ENCODE measurements at regions not wholly inside any gene's neighbourhood (a gene's known extent, or its start where the extent isn't known, plus 50 kb on each side); places are given as distances from the start of the nearest gene placed in this dataset.

DNA sequence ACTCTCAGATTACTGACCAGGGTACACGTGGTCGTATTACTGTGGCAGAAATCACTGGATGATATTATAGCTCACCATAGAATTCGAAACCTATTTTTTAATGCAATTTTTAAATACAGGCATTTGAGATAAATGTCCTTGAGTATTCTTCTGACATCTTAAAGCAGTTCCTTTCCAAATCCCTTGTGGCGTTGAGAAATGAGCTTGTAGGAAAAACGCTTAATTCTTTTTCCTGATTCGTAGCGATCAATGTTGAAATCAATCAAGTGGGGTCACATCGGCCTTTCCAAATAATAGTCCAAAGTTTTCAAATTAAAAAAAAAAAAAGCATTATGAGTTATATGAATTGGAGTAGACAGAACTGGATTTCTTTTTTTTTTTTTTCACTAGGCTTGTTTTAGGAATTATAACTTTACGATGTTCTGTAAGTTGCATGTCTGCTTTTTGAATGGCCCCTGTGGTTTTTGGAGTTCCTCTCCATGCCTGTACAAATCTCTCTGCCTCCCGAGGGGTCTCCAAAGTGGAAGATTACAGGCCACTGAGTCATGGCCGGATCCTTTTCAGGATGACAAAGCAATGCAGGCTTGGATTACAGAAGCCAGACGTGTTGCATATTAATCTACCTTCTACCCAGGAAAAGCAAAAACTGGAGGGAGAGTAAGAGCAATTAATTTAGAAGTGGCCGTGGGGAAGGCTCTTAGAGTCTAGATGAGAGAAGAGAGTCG lies 226.1 kb downstream of the SHOX start:
- no peaks in the 10 kb centered on the region for H3K27me3 Mint-ChIP-seq (ENCODE audit: unreplicated experiment)
- DNase-seq, result no peak
- no peaks in the 10 kb centered on the region for H3K9me3 Mint-ChIP-seq (ENCODE audit: unreplicated experiment)
- H3K27ac Mint-ChIP-seq (ENCODE audit: unreplicated experiment), result no peak overlapping the region
- no peak for TF ChIP-seq CTCF (IDR thresholded peaks at IDR 0.05; ENCODE audit: partially characterized antibody, unreplicated experiment)
- H3K36me3 Mint-ChIP-seq (ENCODE audit: unreplicated experiment), result no peaks in the 10 kb centered on the region
- no peaks in the 10 kb centered on the region for H3K4me1 Mint-ChIP-seq (ENCODE audit: low read depth, unreplicated experiment)
- no peak overlapping the region for H3K4me3 Mint-ChIP-seq (ENCODE audit: unreplicated experiment)

- H3K27ac Mint-ChIP-seq (ENCODE audit: unreplicated experiment), result no peak overlapping the region
- H3K27me3 Mint-ChIP-seq (ENCODE audit: unreplicated experiment), result no peaks in the 10 kb centered on the region
- DNase-seq, result no peak
- H3K36me3 Mint-ChIP-seq (ENCODE audit: unreplicated experiment), result no peaks in the 10 kb centered on the region
- no peaks in the 10 kb centered on the region for H3K9me3 Mint-ChIP-seq (ENCODE audit: unreplicated experiment)
- TF ChIP-seq CTCF (IDR thresholded peaks at IDR 0.05; ENCODE audit: partially characterized antibody, unreplicated experiment), result no peak
- H3K4me3 Mint-ChIP-seq (ENCODE audit: unreplicated experiment), result no peak overlapping the region
- peaks cover under 1% of the 10 kb centered on the region for H3K4me1 Mint-ChIP-seq (ENCODE audit: low read depth, unreplicated experiment)
Measured at GRCh38 chrX:853304-853703, 222.7 kb downstream of the SHOX start.

- H3K4me1 Mint-ChIP-seq (ENCODE audit: low read depth, unreplicated experiment), result peaks cover 2% of the 10 kb centered on the region
- no peak for DNase-seq
- TF ChIP-seq CTCF (IDR thresholded peaks at IDR 0.05; ENCODE audit: partially characterized antibody, unreplicated experiment), result no peak
- H3K4me3 Mint-ChIP-seq (ENCODE audit: unreplicated experiment), result no peak overlapping the region
- H3K9me3 Mint-ChIP-seq (ENCODE audit: unreplicated experiment), result peaks cover 2% of the 10 kb centered on the region
- no peaks in the 10 kb centered on the region for H3K36me3 Mint-ChIP-seq (ENCODE audit: unreplicated experiment)
- no peaks in the 10 kb centered on the region for H3K27me3 Mint-ChIP-seq (ENCODE audit: unreplicated experiment)
- no peak overlapping the region for H3K27ac Mint-ChIP-seq (ENCODE audit: unreplicated experiment)
Measured at GRCh38 chrX:850471-850916, 219.9 kb downstream of the SHOX start.

DNA sequence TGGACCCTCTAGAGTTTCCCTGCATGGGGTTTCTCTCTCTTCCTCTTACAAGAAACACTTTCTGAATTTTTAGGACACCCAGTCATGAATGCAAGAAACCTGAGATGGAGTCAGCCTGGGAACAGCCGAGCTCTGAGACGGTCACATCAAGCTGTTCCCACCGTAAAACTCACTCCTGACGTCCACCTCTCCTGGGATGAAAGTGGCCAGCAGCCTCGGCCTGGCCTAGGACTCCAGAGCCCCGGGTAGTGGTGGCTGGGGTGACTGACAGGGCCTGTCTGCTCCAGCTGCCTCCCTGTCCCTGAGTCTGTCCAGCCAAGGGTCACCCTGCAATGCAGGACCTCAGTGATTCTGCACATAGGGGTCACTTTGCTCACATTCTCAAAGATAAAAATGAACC lies 217.8 kb downstream of the SHOX start:
- Mint-ChIP-seq H3K36me3 (ENCODE audit: unreplicated experiment) (no peaks in the 10 kb centered on the region), H3K4me3 (ENCODE audit: unreplicated experiment) (no peak overlapping the region), H3K9me3 (ENCODE audit: unreplicated experiment) (peaks cover 2% of the 10 kb centered on the region), H3K27me3 (ENCODE audit: unreplicated experiment) (no peaks in the 10 kb centered on the region), H3K4me1 (ENCODE audit: low read depth, unreplicated experiment) (peaks cover 2% of the 10 kb centered on the region), H3K27ac (ENCODE audit: unreplicated experiment) (no peak overlapping the region)
- no peak for TF ChIP-seq CTCF (IDR thresholded peaks at IDR 0.05; ENCODE audit: partially characterized antibody, unreplicated experiment)
- DNase-seq, result no peak

GRCh38 chrX:843306-843705 lies 212.7 kb downstream of the SHOX start:
- no peak for DNase-seq
- TF ChIP-seq CTCF (IDR thresholded peaks at IDR 0.05; ENCODE audit: partially characterized antibody, unreplicated experiment), result no peak
- Mint-ChIP-seq H3K4me3 (ENCODE audit: unreplicated experiment) (no peak overlapping the region), H3K4me1 (ENCODE audit: low read depth, unreplicated experiment) (peaks cover 2% of the 10 kb centered on the region), H3K27ac (ENCODE audit: unreplicated experiment) (no peak overlapping the region), H3K36me3 (ENCODE audit: unreplicated experiment) (no peaks in the 10 kb centered on the region), H3K9me3 (ENCODE audit: unreplicated experiment) (peaks cover 3% of the 10 kb centered on the region), H3K27me3 (ENCODE audit: unreplicated experiment) (peaks cover 2% of the 10 kb centered on the region)

Data from glutamatergic neuron (in vitro differentiated cells).